ENCODE measurements at regions not wholly inside any gene's neighbourhood (a gene's known extent, or its start where the extent isn't known, plus 50 kb on each side); places are given as distances from the start of the nearest gene placed in this dataset.

DNA sequence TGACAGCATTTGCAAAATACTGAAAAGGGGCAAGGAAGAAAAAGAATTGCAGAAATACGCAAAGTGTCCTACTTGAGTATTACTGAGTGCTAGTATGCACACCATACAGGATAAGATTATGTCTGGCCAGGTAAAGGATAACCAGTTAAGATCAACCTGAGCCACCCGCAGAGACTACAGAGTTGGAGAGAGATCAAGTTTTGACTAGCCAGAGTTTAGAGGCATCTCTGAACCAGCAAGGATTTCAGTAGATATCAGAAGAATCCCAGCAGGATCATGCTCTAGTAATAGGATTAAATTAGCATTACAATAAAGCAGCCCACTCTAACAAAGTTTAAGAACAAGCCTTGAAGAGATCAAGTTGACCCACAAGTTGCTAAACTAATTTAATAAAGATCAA lies 232.7 kb upstream of the HSFY2 start:
- DNase-seq = no peak

GRCh38 chrY:19005579-19005978 lies 232.0 kb upstream of the HSFY2 start:
- WGBS (ENCODE audit: insufficient coverage) = 84% methylated on average over 4 of the region's 7 CpGs
- no peak overlapping the region for H3K27ac Mint-ChIP-seq
- POLR2A ChIA-PET = no interaction called here

More for the DNA sequence above, 232.7 kb upstream of the HSFY2 start:
- Histone ChIP-seq H3K79me2 (ENCODE audit: control insufficient read depth, insufficient read depth, low read length) (no peaks in the 10 kb centered on the region), H3K27ac (ENCODE audit: low read length in 2 of 2) (no peak overlapping the region), H3K36me3 (replicated peaks in 1 of 2; ENCODE audit: control extremely low read depth in 1 of 2, control insufficient read depth in 1 of 2, extremely low read depth in 1 of 2, insufficient read depth in 2 of 2, low read length in 1 of 2) (no peaks in the 10 kb centered on the region), H3K4me1 (ENCODE audit: control insufficient read depth in 2 of 2, insufficient read depth in 2 of 2, low read length in 2 of 2) (no peaks in the 10 kb centered on the region), H3K9me3 (ENCODE audit: control extremely low read depth in 1 of 3, control insufficient read depth in 2 of 3, insufficient read depth in 1 of 3, low read length in 2 of 3) (no peaks in the 10 kb centered on the region), H2AFZ (ENCODE audit: insufficient read depth, low read depth, low read length, poor library complexity, severe bottlenecking) (no peak overlapping the region), H3K9ac (ENCODE audit: low read length) (no peak overlapping the region), H3K4me2 (replicated peaks; ENCODE audit: low read depth, low read length, poor library complexity, severe bottlenecking) (no peak overlapping the region), H3K27me3 (replicated peaks in 1 of 4; ENCODE audit: control extremely low read depth in 1 of 4, control insufficient read depth in 3 of 4, insufficient read depth in 4 of 4, low read length in 3 of 4) (no peaks in the 10 kb centered on the region), H4K20me1 (ENCODE audit: control insufficient read depth, insufficient read depth, low read length, poor library complexity, severe bottlenecking) (no peaks in the 10 kb centered on the region), H3K4me3 (ENCODE audit: control extremely low read depth in 1 of 5, extremely low read depth in 1 of 5, insufficient read depth in 1 of 5, low read depth in 2 of 5, low read length in 4 of 5) (no peak overlapping the region)
- Mint-ChIP-seq H3K27ac (no peak overlapping the region), H3K9me3 (ENCODE audit: insufficient read depth) (no peaks in the 10 kb centered on the region), H3K27me3 (no peaks in the 10 kb centered on the region), H3K4me1 (no peaks in the 10 kb centered on the region), H3K4me3 (no peak overlapping the region)
- ChIA-PET CTCF (no interaction called here), POLR2A (no interaction called here)
- 100% methylated on average over 1 of the region's 2 CpGs for WGBS (ENCODE audit: insufficient coverage)
- intact Hi-C loops (cut with micrococcal nuclease) = no loop called here
- no peak for ATAC-seq (ENCODE audit: low read depth)
- TF ChIP-seq, protein P1, sequence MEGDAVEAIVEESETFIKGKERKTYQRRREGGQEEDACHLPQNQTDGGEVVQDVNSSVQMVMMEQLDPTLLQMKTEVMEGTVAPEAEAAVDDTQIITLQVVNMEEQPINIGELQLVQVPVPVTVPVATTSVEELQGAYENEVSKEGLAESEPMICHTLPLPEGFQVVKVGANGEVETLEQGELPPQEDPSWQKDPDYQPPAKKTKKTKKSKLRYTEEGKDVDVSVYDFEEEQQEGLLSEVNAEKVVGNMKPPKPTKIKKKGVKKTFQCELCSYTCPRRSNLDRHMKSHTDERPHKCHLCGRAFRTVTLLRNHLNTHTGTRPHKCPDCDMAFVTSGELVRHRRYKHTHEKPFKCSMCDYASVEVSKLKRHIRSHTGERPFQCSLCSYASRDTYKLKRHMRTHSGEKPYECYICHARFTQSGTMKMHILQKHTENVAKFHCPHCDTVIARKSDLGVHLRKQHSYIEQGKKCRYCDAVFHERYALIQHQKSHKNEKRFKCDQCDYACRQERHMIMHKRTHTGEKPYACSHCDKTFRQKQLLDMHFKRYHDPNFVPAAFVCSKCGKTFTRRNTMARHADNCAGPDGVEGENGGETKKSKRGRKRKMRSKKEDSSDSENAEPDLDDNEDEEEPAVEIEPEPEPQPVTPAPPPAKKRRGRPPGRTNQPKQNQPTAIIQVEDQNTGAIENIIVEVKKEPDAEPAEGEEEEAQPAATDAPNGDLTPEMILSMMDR (IDR thresholded peaks at IDR 0.05) = no peak
- no peak for TF ChIP-seq EZH2 (IDR thresholded peaks at IDR 0.05; ENCODE audit: borderline replicate concordance, insufficient read depth, low read depth, low read length, poor library complexity, severe bottlenecking)

More at GRCh38 chrY:19005579-19005978, 232.0 kb upstream of the HSFY2 start:
- ATAC-seq (ENCODE audit: low read depth) (no peak), DNase-seq (no peak)
- Histone ChIP-seq H4K20me1 (ENCODE audit: control insufficient read depth, insufficient read depth, low read length, poor library complexity, severe bottlenecking) (no peaks in the 10 kb centered on the region), H3K9ac (ENCODE audit: low read length) (no peak overlapping the region), H3K27me3 (replicated peaks in 1 of 4; ENCODE audit: control extremely low read depth in 1 of 4, control insufficient read depth in 3 of 4, insufficient read depth in 4 of 4, low read length in 3 of 4) (no peaks in the 10 kb centered on the region), H3K79me2 (ENCODE audit: control insufficient read depth, insufficient read depth, low read length) (no peaks in the 10 kb centered on the region), H3K4me2 (replicated peaks; ENCODE audit: low read depth, low read length, poor library complexity, severe bottlenecking) (no peak overlapping the region), H3K27ac (ENCODE audit: low read length in 2 of 2) (no peak overlapping the region), H3K36me3 (replicated peaks in 1 of 2; ENCODE audit: control extremely low read depth in 1 of 2, control insufficient read depth in 1 of 2, extremely low read depth in 1 of 2, insufficient read depth in 2 of 2, low read length in 1 of 2) (no peaks in the 10 kb centered on the region), H2AFZ (ENCODE audit: insufficient read depth, low read depth, low read length, poor library complexity, severe bottlenecking) (no peak overlapping the region), H3K4me1 (ENCODE audit: control insufficient read depth in 2 of 2, insufficient read depth in 2 of 2, low read length in 2 of 2) (no peaks in the 10 kb centered on the region), H3K9me3 (ENCODE audit: control extremely low read depth in 1 of 3, control insufficient read depth in 2 of 3, insufficient read depth in 1 of 3, low read length in 2 of 3) (no peaks in the 10 kb centered on the region), H3K4me3 (ENCODE audit: control extremely low read depth in 1 of 5, extremely low read depth in 1 of 5, insufficient read depth in 1 of 5, low read depth in 2 of 5, low read length in 4 of 5) (no peak overlapping the region)
- no peak for TF ChIP-seq EZH2 (IDR thresholded peaks at IDR 0.05; ENCODE audit: borderline replicate concordance, insufficient read depth, low read depth, low read length, poor library complexity, severe bottlenecking)
- TF ChIP-seq, protein P1 (IDR thresholded peaks at IDR 0.05) = no peak
- Mint-ChIP-seq H3K4me3 (no peak overlapping the region), H3K27me3 (no peaks in the 10 kb centered on the region), H3K9me3 (ENCODE audit: insufficient read depth) (no peaks in the 10 kb centered on the region), H3K4me1 (no peaks in the 10 kb centered on the region)
- CTCF ChIA-PET = no interaction called here
- intact Hi-C loops (cut with micrococcal nuclease) = no loop called here
